ENCODE measurements at regions not wholly inside any gene's neighbourhood (a gene's known extent, or its start where the extent isn't known, plus 50 kb on each side); places are given as distances from the start of the nearest gene placed in this dataset.

GRCh38 chr2:181762848-181763247, 82.5 kb upstream of the NEUROD1 start:
- intact Hi-C loops (cut with micrococcal nuclease; ENCODE audit: unreplicated experiment), result no loop called here
- WGBS (ENCODE audit: insufficient coverage, insufficient replicate concordance, low lambda C conversion rate, missing lambda C conversion rate), result 56% methylated on average over 5 of the region's 5 CpGs
- ChIA-PET CTCF (interaction anchor here (2.5 kb wide), 1 partner anchor 7 kb away, joined by 8 read pairs; no protein-coding TSS in a partner anchor), RAD21 (ENCODE audit: unreplicated experiment) (no interaction called here), SMC1A (ENCODE audit: uncharacterized antibody, unreplicated experiment) (no interaction called here), POLR2A (no interaction called here)
- Histone ChIP-seq H3K79me2 (ENCODE audit: control insufficient read depth, insufficient read depth, low read length) (no peaks in the 10 kb centered on the region), H3K27ac (ENCODE audit: control insufficient read depth, insufficient read depth) (no peak overlapping the region), H3K4me1 (ENCODE audit: control insufficient read depth, insufficient read depth, low read length) (no peaks in the 10 kb centered on the region), H3K9me3 (replicated peaks; ENCODE audit: control insufficient read depth, insufficient read depth, low read length) (no peaks in the 10 kb centered on the region), H4K20me1 (ENCODE audit: control insufficient read depth, insufficient read depth) (no peaks in the 10 kb centered on the region), H3K4me3 (no peak overlapping the region), H3K9ac (ENCODE audit: control insufficient read depth, insufficient read depth, low read length) (no peak overlapping the region), H2AFZ (ENCODE audit: control insufficient read depth, low read depth, low read length) (no peak overlapping the region), H3K27me3 (replicated peaks in 1 of 2; ENCODE audit: control insufficient read depth in 2 of 2, insufficient read depth in 2 of 2, low read length in 1 of 2) (no peaks in the 10 kb centered on the region; a peak in 1 of 4 replicates), H3K36me3 (ENCODE audit: control insufficient read depth in 2 of 2, insufficient read depth in 2 of 2, low read length in 1 of 2) (no peaks in the 10 kb centered on the region), H3K4me2 (ENCODE audit: control insufficient read depth, insufficient read depth) (no peak overlapping the region)
- DNase-seq (ENCODE audit: low read depth, low spot score) (no peak), ATAC-seq (no peak), FAIRE-seq (no peak)
- in situ Hi-C loops (cut with MboI), result no loop called here
- no TSS peak for BruUV-seq (replicated peaks)
- no peak for TF ChIP-seq POLR2AphosphoS5 (IDR thresholded peaks at IDR 0.05; ENCODE audit: low read length)
- no peak for TF ChIP-seq SUPT20H (IDR thresholded peaks at IDR 0.05; ENCODE audit: borderline replicate concordance, control insufficient read depth, low read depth, low read length)
- TF ChIP-seq RAD51 (IDR thresholded peaks at IDR 0.05), result no peak
- TF ChIP-seq NR2C2 (IDR thresholded peaks at IDR 0.05; ENCODE audit: borderline replicate concordance, control insufficient read depth, insufficient read length, low read depth), result no peak
- TF ChIP-seq KDM1A (IDR thresholded peaks at IDR 0.05; ENCODE audit: borderline replicate concordance), result no peak
- no peak for TF ChIP-seq POU2F2 (IDR thresholded peaks at IDR 0.05; ENCODE audit: borderline replicate concordance, low read depth, low read length)
- TF ChIP-seq IRF4 (IDR thresholded peaks at IDR 0.05; ENCODE audit: low read depth, low read length), result no peak
- TF ChIP-seq PKNOX1 (IDR thresholded peaks at IDR 0.05), result no peak

- H3K79me2 ChIP-seq (ENCODE audit: control insufficient read depth, insufficient read depth, low read length), result no peaks in the 10 kb centered on the region
- no peak overlapping the region for H2AFZ ChIP-seq (ENCODE audit: control insufficient read depth, low read depth, low read length)
- H4K20me1 ChIP-seq (ENCODE audit: control insufficient read depth, insufficient read depth), result no peaks in the 10 kb centered on the region
- in situ Hi-C loops (cut with MboI) (no loop called here), intact Hi-C loops (cut with micrococcal nuclease; ENCODE audit: unreplicated experiment) (no loop called here)
- POLR2A ChIA-PET, result no interaction called here
- CTCF ChIA-PET, result interaction anchor here (2.5 kb wide), 1 partner anchor 7 kb away, joined by 8 read pairs; no protein-coding TSS in a partner anchor
- ATAC-seq (no peak), FAIRE-seq (no peak), DNase-seq (ENCODE audit: low read depth, low spot score) (no peak)
- H3K27me3 ChIP-seq (replicated peaks in 1 of 2; ENCODE audit: control insufficient read depth in 2 of 2, insufficient read depth in 2 of 2, low read length in 1 of 2), result no peaks in the 10 kb centered on the region; a peak in 1 of 4 replicates
- 13% methylated on average over 4 of the region's 4 CpGs for WGBS (ENCODE audit: insufficient coverage, insufficient replicate concordance, low lambda C conversion rate, missing lambda C conversion rate)
- SMC1A ChIA-PET (ENCODE audit: uncharacterized antibody, unreplicated experiment), result no interaction called here
- no peak overlapping the region for H3K27ac ChIP-seq (ENCODE audit: control insufficient read depth, insufficient read depth)
- no peak for TF ChIP-seq SMAD5 (IDR thresholded peaks at IDR 0.05; ENCODE audit: low read depth)
- no peak for TF ChIP-seq NBN (IDR thresholded peaks at IDR 0.05)
- TF ChIP-seq NR2F1 (conservative IDR thresholded peaks at IDR 0.05), result no peak
- TF ChIP-seq JUNB (IDR thresholded peaks at IDR 0.05), result no peak
- TF ChIP-seq EP300 (IDR thresholded peaks at IDR 0.05; ENCODE audit: borderline replicate concordance in 1 of 2, control insufficient read depth in 1 of 2, low read depth in 2 of 2, low read length in 2 of 2), result no peak
- TF ChIP-seq MLLT1 (IDR thresholded peaks at IDR 0.05), result no peak
- BruUV-seq (replicated peaks), result no TSS peak
- no peaks in the 10 kb centered on the region for H3K36me3 ChIP-seq (ENCODE audit: control insufficient read depth in 2 of 2, insufficient read depth in 2 of 2, low read length in 1 of 2)
- no peak overlapping the region for H3K4me2 ChIP-seq (ENCODE audit: control insufficient read depth, insufficient read depth)
- RAD21 ChIA-PET (ENCODE audit: unreplicated experiment), result no interaction called here
- no peak overlapping the region for H3K9ac ChIP-seq (ENCODE audit: control insufficient read depth, insufficient read depth, low read length)
- H3K4me3 ChIP-seq, result no peak overlapping the region
- no peaks in the 10 kb centered on the region for H3K9me3 ChIP-seq (replicated peaks; ENCODE audit: control insufficient read depth, insufficient read depth, low read length)
- no peaks in the 10 kb centered on the region for H3K4me1 ChIP-seq (ENCODE audit: control insufficient read depth, insufficient read depth, low read length)
Measured at GRCh38 chr2:181763423-181763822, 83.1 kb upstream of the NEUROD1 start.

Measured in GM12878 (cell line).